Endothelial cell of umbilical vein (primary cell): ENCODE measurements at regions not wholly inside any gene's neighbourhood (a gene's known extent, or its start where the extent isn't known, plus 50 kb on each side); places are given as distances from the start of the nearest gene placed in this dataset.

Experiments
- BruUV-seq: library from RNA; stranded (reverse); fragments of 400-500 nt; replicated peaks from 2 replicates; lab custom pipeline; 2021; lab: Mats Ljungman, UMichigan
- CTCF ChIA-PET: fragments of 300-600, 350-600 bp; sonication (Branson Sonifier 250); formaldehyde crosslinking; loops from one replicate; lab custom pipeline; 2021; ENCODE audit warnings: antibody characterized with exemption, inconsistent platforms; lab: Charles Lee
- POLR2A ChIA-PET: fragments of 300-600, 350-600 bp; sonication (Branson Sonifier 250); formaldehyde crosslinking; loops from one replicate; lab custom pipeline; 2021; ENCODE audit warnings: antibody characterized with exemption, inconsistent platforms; lab: Charles Lee
- DNase-seq: peaks from one replicate; pipeline ENCODE4 v3.0.0-alpha.2; 2011; ENCODE audit warnings: low read depth, low spot score
- FAIRE-seq: peaks from 2 replicates; lab custom pipeline; 2011; peaks lifted over from hg19 to GRCh38; lab: Jason Lieb, UNC
- H2AFZ ChIP-seq: 2 replicates; pipeline ENCODE4 v1.6.0; 2012; ENCODE audit warnings: low read depth, low read length, control low read depth, inconsistent platforms
- H3K27ac ChIP-seq: 2 replicates; pipeline ENCODE4 v1.5.1; 2011; ENCODE audit warnings: low read depth, mild to moderate bottlenecking, control low read depth, low read length, moderate library complexity; ENCODE audit not compliant: insufficient read depth
- H3K27me3 ChIP-seq, 2 experiments: 2 replicates each; pipeline versions ENCODE4 v1.6.0 to v1.6.1; 2011; ENCODE audit warnings: low read length in 2 of 2, mixed read lengths in 1 of 2; ENCODE audit not compliant: control insufficient read depth in 2 of 2, insufficient read depth in 2 of 2
- H3K36me3 ChIP-seq, 2 experiments: 2 replicates in 1 of 2; 3 replicates in 1 of 2; pipeline ENCODE4 v1.5.1; 2011; ENCODE audit warnings: low read length in 2 of 2, mild to moderate bottlenecking in 1 of 2, moderate library complexity in 1 of 2; ENCODE audit not compliant: control insufficient read depth in 2 of 2, insufficient read depth in 2 of 2; ENCODE audit errors: extremely low read depth in 1 of 2
- H3K4me1 ChIP-seq: 3 replicates; pipeline ENCODE4 v1.5.1; 2011; ENCODE audit warnings: mild to moderate bottlenecking, low read length; ENCODE audit not compliant: control insufficient read depth, insufficient read depth; ENCODE audit errors: extremely low read depth
- H3K4me2 ChIP-seq: 2 replicates; pipeline ENCODE4 v1.6.1; 2011; ENCODE audit warnings: low read length, control low read depth, mixed read lengths; ENCODE audit not compliant: insufficient read depth
- H3K4me3 ChIP-seq, 3 experiments: fragments of 200-600 bp in 1 of 3; sonication (generic), shearing (Covaris generic) in 1 of 3; replicated peaks in 1 of 3; 2 replicates each; pipeline ENCODE4 v1.5.1; 2011 to 2016; ENCODE audit warnings: control low read depth in 3 of 3, low read length in 3 of 3, mild to moderate bottlenecking in 2 of 3, inconsistent platforms in 1 of 3, low read depth in 1 of 3, moderate library complexity in 1 of 3; ENCODE audit not compliant: insufficient read depth in 1 of 3
- H3K79me2 ChIP-seq: 2 replicates; pipeline ENCODE4 v1.6.0; 2012; ENCODE audit warnings: low read length, inconsistent platforms; ENCODE audit not compliant: control insufficient read depth, insufficient read depth
- H3K9ac ChIP-seq: replicated peaks from 2 replicates; pipeline ENCODE3; 2011; ENCODE audit warnings: low read length, control low read depth; ENCODE audit not compliant: insufficient read depth; ENCODE audit errors: extremely low read depth
- H3K9me1 ChIP-seq: replicated peaks from 3 replicates; pipeline ENCODE4 v1.6.0; 2011; ENCODE audit warnings: mild to moderate bottlenecking, low read length; ENCODE audit not compliant: control insufficient read depth, insufficient read depth; ENCODE audit errors: extremely low read depth
- H3K9me3 ChIP-seq: replicated peaks from 2 replicates; pipeline ENCODE4 v1.5.1; 2012; ENCODE audit warnings: low read length, inconsistent platforms; ENCODE audit not compliant: control insufficient read depth, insufficient read depth
- H4K20me1 ChIP-seq: replicated peaks from 2 replicates; pipeline ENCODE3; 2011; ENCODE audit warnings: mild to moderate bottlenecking, low read length; ENCODE audit not compliant: control insufficient read depth, insufficient read depth; ENCODE audit errors: extremely low read depth
- CTCF ChIP-seq, 2 donors: IDR thresholded peaks; 1 replicate in 1 of 2; 2 replicates in 1 of 2; pipeline ENCODE4 v1.5.1; 2011; ENCODE audit warnings: low read length in 2 of 2, mild to moderate bottlenecking in 2 of 2, moderate library complexity in 2 of 2, control low read depth in 1 of 2, inconsistent platforms in 1 of 2, low read depth in 1 of 2; ENCODE audit not compliant: insufficient read depth in 1 of 2; ENCODE audit errors: extremely low read depth in 1 of 2
- EZH2 ChIP-seq: IDR thresholded peaks from 2 replicates; pipeline ENCODE4 v1.6.1; 2012; ENCODE audit warnings: borderline replicate concordance, low read depth, mild to moderate bottlenecking, moderate library complexity, low read length, inconsistent platforms; ENCODE audit not compliant: severe bottlenecking
- FOS ChIP-seq: IDR thresholded peaks from 2 replicates; pipeline ENCODE4 v1.6.1; 2011; ENCODE audit warnings: mild to moderate bottlenecking, low read length, moderate library complexity, borderline replicate concordance; ENCODE audit not compliant: insufficient read depth
- GATA2 ChIP-seq: IDR thresholded peaks from 2 replicates; pipeline ENCODE4 v1.7.0; 2011; ENCODE audit warnings: low read depth, mild to moderate bottlenecking, moderate library complexity, mixed read lengths, low read length; ENCODE audit not compliant: insufficient read length, insufficient read depth
- JUN ChIP-seq: IDR thresholded peaks from 2 replicates; pipeline ENCODE4 v1.6.1; 2011; ENCODE audit warnings: borderline replicate concordance, low read depth; ENCODE audit not compliant: insufficient read length, insufficient read depth
- MAX ChIP-seq: IDR thresholded peaks from 2 replicates; pipeline ENCODE4 v1.6.1; 2011; ENCODE audit not compliant: insufficient read depth, insufficient read length
- MYC ChIP-seq: IDR thresholded peaks from one replicate; pipeline ENCODE4 v1.6.1; 2011; ENCODE audit warnings: mild to moderate bottlenecking, low read depth, low read length
- POLR2A ChIP-seq: IDR thresholded peaks from 2 replicates; pipeline ENCODE4 v1.6.1; 2012; ENCODE audit warnings: low read depth, mild to moderate bottlenecking, control low read depth, low read length
- POLR2AphosphoS5 ChIP-seq: IDR thresholded peaks from 2 replicates; pipeline ENCODE4 v1.6.1; 2012; ENCODE audit warnings: low read depth, mild to moderate bottlenecking, control low read depth, low read length, moderate library complexity; ENCODE audit not compliant: insufficient read depth
- dilution Hi-C: fragments of 300-500 bp; cut with MboI; formaldehyde crosslinking; loops from one replicate; pipeline ENCODE4 v1.15.0; 2019; ENCODE audit warnings: low sequenced_read_pairs; ENCODE audit not compliant: extremely low pct_ligation_motif_present
- intact Hi-C: fragments of 100-400 bp; cut with micrococcal nuclease; formaldehyde crosslinking; loops from one replicate; pipeline ENCODE4 v1.10.0; 2022

GRCh38 chr18:55120896-55121295 lies 161.6 kb upstream of the CCDC68 start:
- H2AFZ ChIP-seq, result no peak overlapping the region
- no peaks in the 10 kb centered on the region for H3K36me3 ChIP-seq
- ChIA-PET POLR2A (no interaction called here), CTCF (no interaction called here)
- no peaks in the 10 kb centered on the region for H3K4me1 ChIP-seq
- no peak for TF ChIP-seq EZH2
- no peak for TF ChIP-seq FOS
- TF ChIP-seq POLR2AphosphoS5, result no peak
- TF ChIP-seq MYC, result no peak
- TF ChIP-seq POLR2A, result no peak
- no peak for TF ChIP-seq CTCF (IDR thresholded peaks at IDR 0.05; ENCODE audit: extremely low read depth in 1 of 2, insufficient read depth in 1 of 2, low read depth in 1 of 2, low read length in 2 of 2)
- TF ChIP-seq MAX, result no peak
- no peak for TF ChIP-seq GATA2
- TF ChIP-seq JUN, result no peak
- H3K9me3 ChIP-seq, result no peaks in the 10 kb centered on the region
- H3K79me2 ChIP-seq, result no peaks in the 10 kb centered on the region
- no peaks in the 10 kb centered on the region for H3K27me3 ChIP-seq
- DNase-seq (no peak), FAIRE-seq (no peak)
- dilution Hi-C loops, result no loop called here
- H4K20me1 ChIP-seq, result no peaks in the 10 kb centered on the region
- H3K4me2 ChIP-seq, result no peak overlapping the region
- BruUV-seq, result no TSS peak
- intact Hi-C loops, result no loop called here
- no peak overlapping the region for H3K27ac ChIP-seq
- H3K9ac ChIP-seq, result no peak overlapping the region
- H3K9me1 ChIP-seq, result no peaks in the 10 kb centered on the region
- H3K4me3 ChIP-seq, result no peak overlapping the region
